GM21381 (cell line): ENCODE measurements at regions not wholly inside any gene's neighbourhood (a gene's known extent, or its start where the extent isn't known, plus 50 kb on each side); places are given as distances from the start of the nearest gene placed in this dataset.
A peak's percentile ranks its signal among the peaks of the same experiment; 100 is the strongest.

Source experiments
- ATAC-seq: cut with Tn5 transposase; IDR thresholded peaks from one replicate; pipeline ENCODE4 v1.9.1; 2021; ENCODE audit warnings: mild to moderate bottlenecking, moderate library complexity; ENCODE audit not compliant: unreplicated experiment

GRCh38 chr9:107198718-107199117, 84.4 kb upstream of the RAD23B start:
- no peak for ATAC-seq

GRCh38 chr9:107208121-107208520, 75.0 kb upstream of the RAD23B start:
- ATAC-seq, result no peak

GRCh38 chr9:107210775-107211174, 72.3 kb upstream of the RAD23B start:
- ATAC-seq, result no peak

- no peak for ATAC-seq
These were observed 71.7 kb upstream of the RAD23B start for GRCh38 chr9:107211284-107211923.

GRCh38 chr9:107212613-107213012, 70.5 kb upstream of the RAD23B start:
- ATAC-seq, result no peak

GRCh38 chr9:107213080-107213479, 70.0 kb upstream of the RAD23B start:
- peak; percentile 4 for ATAC-seq

- ATAC-seq, result peak; percentile 95
These were observed 69.5 kb upstream of the RAD23B start for GRCh38 chr9:107213561-107214028.

- no peak for ATAC-seq
These were observed 68.7 kb upstream of the RAD23B start for GRCh38 chr9:107214381-107214780.

GRCh38 chr9:107214915-107215314, 68.2 kb upstream of the RAD23B start:
- no peak for ATAC-seq

- no peak for ATAC-seq
These were observed 67.7 kb upstream of the RAD23B start for GRCh38 chr9:107215381-107215780.

GRCh38 chr9:107216329-107216728, 66.8 kb upstream of the RAD23B start:
- ATAC-seq, result no peak

- peak; percentile 79 for ATAC-seq
These were observed 64.1 kb upstream of the RAD23B start for GRCh38 chr9:107218829-107219485.

GRCh38 chr9:107219486-107220077, 63.5 kb upstream of the RAD23B start:
- peak; percentile 36 for ATAC-seq

- no peak for ATAC-seq
These were observed 61.8 kb upstream of the RAD23B start for GRCh38 chr9:107221321-107221720.

GRCh38 chr9:107222020-107222522, 61.0 kb upstream of the RAD23B start:
- ATAC-seq, result no peak

GRCh38 chr9:107223381-107223780, 59.7 kb upstream of the RAD23B start:
- ATAC-seq, result no peak

- ATAC-seq, result no peak
These were observed 58.8 kb upstream of the RAD23B start for GRCh38 chr9:107224252-107224651.

GRCh38 chr9:107226421-107226820, 56.7 kb upstream of the RAD23B start:
- no peak for ATAC-seq

- ATAC-seq, result no peak
These were observed 55.3 kb upstream of the RAD23B start for GRCh38 chr9:107227774-107228173.

- no peak for ATAC-seq
These were observed 54.5 kb upstream of the RAD23B start for GRCh38 chr9:107228496-107229039.

GRCh38 chr9:107229241-107229741, 53.8 kb upstream of the RAD23B start:
- no peak for ATAC-seq
